HepG2 (cell line): ENCODE measurements at regions not wholly inside any gene's neighbourhood (a gene's known extent, or its start where the extent isn't known, plus 50 kb on each side); places are given as distances from the start of the nearest gene placed in this dataset.

Experiments used
- DPF2 ChIP-seq: sonication (generic); formaldehyde crosslinking; IDR thresholded peaks from 2 replicates; pipeline ENCODE4 v1.4.0; 2020; ENCODE audit warnings: mild to moderate bottlenecking, low read depth, missing genetic modification reagents, borderline replicate concordance
- ELK4 ChIP-seq: sonication (generic); formaldehyde crosslinking; IDR thresholded peaks from 2 replicates; pipeline ENCODE4 v1.9.0; 2021; ENCODE audit warnings: missing genetic modification reagents, borderline replicate concordance
- FOXP4 ChIP-seq: sonication (generic); formaldehyde crosslinking; IDR thresholded peaks from 2 replicates; pipeline ENCODE4 v1.4.0; 2020; ENCODE audit warnings: missing genetic modification reagents
- HDAC1 ChIP-seq: sonication (generic); formaldehyde crosslinking; IDR thresholded peaks from 2 replicates; pipeline ENCODE4 v1.5.1; 2020; ENCODE audit warnings: mild to moderate bottlenecking, missing genetic modification reagents
- HIC2 ChIP-seq: sonication (generic); formaldehyde crosslinking; IDR thresholded peaks from 2 replicates; pipeline ENCODE4 v1.9.0; 2022; ENCODE audit warnings: low read depth, missing genetic modification reagents
- HMG20A ChIP-seq: IDR thresholded peaks from 2 replicates; pipeline ENCODE4 v1.6.1; 2016; ENCODE audit warnings: borderline replicate concordance
- MED8 ChIP-seq: sonication (generic); formaldehyde crosslinking; IDR thresholded peaks from 2 replicates; pipeline ENCODE4 v1.8.1; 2023; ENCODE audit warnings: mild to moderate bottlenecking, missing genetic modification reagents; ENCODE audit not compliant: insufficient replicate concordance
- MXD3 ChIP-seq: IDR thresholded peaks from 2 replicates; pipeline ENCODE4 v1.6.1; 2016; ENCODE audit warnings: mild to moderate bottlenecking, missing biosample characterization, missing genetic modification reagents
- RARA ChIP-seq: IDR thresholded peaks from 2 replicates; pipeline ENCODE4 v1.6.1; 2016; ENCODE audit warnings: missing genetic modification reagents, missing compliant biosample characterization
- SALL1 ChIP-seq: sonication (generic); formaldehyde crosslinking; IDR thresholded peaks from 2 replicates; pipeline ENCODE4 v1.8.0; 2022; ENCODE audit warnings: mild to moderate bottlenecking, missing genetic modification reagents
- ZFAT ChIP-seq: sonication (generic); formaldehyde crosslinking; conservative IDR thresholded peaks from 2 replicates; pipeline ENCODE4 v1.8.1; 2023; ENCODE audit warnings: missing genetic modification reagents, inconsistent platforms
- ZSCAN29 ChIP-seq: sonication (generic); formaldehyde crosslinking; conservative IDR thresholded peaks from 2 replicates; pipeline ENCODE4 v1.4.0; 2020; ENCODE audit warnings: mild to moderate bottlenecking, missing genetic modification reagents
- TF ChIP-seq, protein P1 (sequence below): sonication (generic); formaldehyde crosslinking; IDR thresholded peaks from 2 replicates; pipeline ENCODE4 v1.5.0; 2020; ENCODE audit warnings: mild to moderate bottlenecking, missing genetic modification reagents, borderline replicate concordance
- TF ChIP-seq, protein P2 (sequence below), 2 experiments: sonication (generic) in 1 of 2; formaldehyde crosslinking in 1 of 2; IDR thresholded peaks; 2 replicates each; pipeline versions ENCODE4 v1.6.1 to v1.9.0; 2014 to 2022; ENCODE audit warnings: antibody characterized with exemption in 1 of 2, borderline replicate concordance in 1 of 2, inconsistent platforms in 1 of 2, low read depth in 1 of 2, missing genetic modification reagents in 1 of 2

GRCh38 chr7:130947792-130948580 lies 214.0 kb upstream of the KLF14 start (continued):
- TF ChIP-seq MXD3 (no peak), ZSCAN29 (CRISPR knock-in tag) (no peak), SALL1 (CRISPR knock-in tag) (peak; percentile 80; the same call in 1 of the 2 replicates), HDAC1 (peak; percentile 72), RARA (CRISPR knock-in tag) (peak; percentile 50; the same call in 1 of the 2 replicates), HMG20A (CRISPR knock-in tag) (no peak; the same call in 1 of the 2 replicates), FOXP4 (CRISPR knock-in tag) (0 out of 2 replicates have a peak, but pooled peaks have one; percentile 47), MED8 (no peak), ELK4 (CRISPR knock-in tag) (no peak), HIC2 (CRISPR knock-in tag) (no peak), DPF2 (CRISPR knock-in tag) (no peak), ZFAT (no peak)
- TF ChIP-seq, protein P1, sequence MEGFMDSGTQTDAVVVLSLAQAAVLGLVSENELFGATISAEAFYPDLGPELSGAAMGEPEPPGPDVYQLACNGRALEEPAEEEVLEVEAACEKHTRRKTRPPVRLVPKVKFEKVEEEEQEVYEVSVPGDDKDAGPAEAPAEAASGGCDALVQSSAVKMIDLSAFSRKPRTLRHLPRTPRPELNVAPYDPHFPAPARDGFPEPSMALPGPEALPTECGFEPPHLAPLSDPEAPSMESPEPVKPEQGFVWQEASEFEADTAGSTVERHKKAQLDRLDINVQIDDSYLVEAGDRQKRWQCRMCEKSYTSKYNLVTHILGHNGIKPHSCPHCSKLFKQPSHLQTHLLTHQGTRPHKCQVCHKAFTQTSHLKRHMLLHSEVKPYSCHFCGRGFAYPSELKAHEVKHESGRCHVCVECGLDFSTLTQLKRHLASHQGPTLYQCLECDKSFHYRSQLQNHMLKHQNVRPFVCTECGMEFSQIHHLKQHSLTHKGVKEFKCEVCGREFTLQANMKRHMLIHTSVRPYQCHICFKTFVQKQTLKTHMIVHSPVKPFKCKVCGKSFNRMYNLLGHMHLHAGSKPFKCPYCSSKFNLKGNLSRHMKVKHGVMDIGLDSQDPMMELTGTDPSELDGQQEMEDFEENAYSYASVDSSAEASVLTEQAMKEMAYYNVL: peak; percentile 50; the same call in 1 of the 2 replicates
- TF ChIP-seq, protein P2, sequence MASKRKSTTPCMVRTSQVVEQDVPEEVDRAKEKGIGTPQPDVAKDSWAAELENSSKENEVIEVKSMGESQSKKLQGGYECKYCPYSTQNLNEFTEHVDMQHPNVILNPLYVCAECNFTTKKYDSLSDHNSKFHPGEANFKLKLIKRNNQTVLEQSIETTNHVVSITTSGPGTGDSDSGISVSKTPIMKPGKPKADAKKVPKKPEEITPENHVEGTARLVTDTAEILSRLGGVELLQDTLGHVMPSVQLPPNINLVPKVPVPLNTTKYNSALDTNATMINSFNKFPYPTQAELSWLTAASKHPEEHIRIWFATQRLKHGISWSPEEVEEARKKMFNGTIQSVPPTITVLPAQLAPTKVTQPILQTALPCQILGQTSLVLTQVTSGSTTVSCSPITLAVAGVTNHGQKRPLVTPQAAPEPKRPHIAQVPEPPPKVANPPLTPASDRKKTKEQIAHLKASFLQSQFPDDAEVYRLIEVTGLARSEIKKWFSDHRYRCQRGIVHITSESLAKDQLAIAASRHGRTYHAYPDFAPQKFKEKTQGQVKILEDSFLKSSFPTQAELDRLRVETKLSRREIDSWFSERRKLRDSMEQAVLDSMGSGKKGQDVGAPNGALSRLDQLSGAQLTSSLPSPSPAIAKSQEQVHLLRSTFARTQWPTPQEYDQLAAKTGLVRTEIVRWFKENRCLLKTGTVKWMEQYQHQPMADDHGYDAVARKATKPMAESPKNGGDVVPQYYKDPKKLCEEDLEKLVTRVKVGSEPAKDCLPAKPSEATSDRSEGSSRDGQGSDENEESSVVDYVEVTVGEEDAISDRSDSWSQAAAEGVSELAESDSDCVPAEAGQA (IDR thresholded peaks at IDR 0.05; ENCODE audit: low read depth): no peak
- TF ChIP-seq, protein P2 (CRISPR knock-in tag; IDR thresholded peaks at IDR 0.05; ENCODE audit: borderline replicate concordance): no peak
